Coronary artery (tissue), 2 donors: ENCODE measurements at regions not wholly inside any gene's neighbourhood (a gene's known extent, or its start where the extent isn't known, plus 50 kb on each side); places are given as distances from the start of the nearest gene placed in this dataset.

Experiments used
- DNase-seq: peaks from one replicate; pipeline ENCODE4 v3.0.0-alpha.2; 2017; ENCODE audit warnings: low spot score
- H3K27ac ChIP-seq, 2 donors: fragments of 200-600 bp; sonication (generic); one replicate each; pipeline ENCODE4 v1.5.1; 2016 to 2019
- H3K4me3 ChIP-seq: fragments of 200-600 bp; sonication (generic); 2 replicates; pipeline ENCODE4 v1.5.1; 2016; ENCODE audit warnings: mild to moderate bottlenecking, moderate library complexity
- CTCF ChIP-seq: fragments of 200-600 bp; sonication (generic); IDR thresholded peaks from one replicate; pipeline ENCODE4 v1.5.1; 2019; ENCODE audit warnings: antibody characterized with exemption

GRCh38 chr7:51977913-51978312 lies 661.3 kb upstream of the COBL start:
- no peak for DNase-seq
- no peak overlapping the region for H3K27ac ChIP-seq
- no peak for TF ChIP-seq CTCF
- H3K4me3 ChIP-seq = no peak overlapping the region

GRCh38 chr7:51973939-51974338 lies 657.3 kb upstream of the COBL start:
- H3K4me3 ChIP-seq = no peak overlapping the region
- DNase-seq = no peak
- H3K27ac ChIP-seq = no peak overlapping the region
- TF ChIP-seq CTCF = no peak

- TF ChIP-seq CTCF = no peak
- no peak overlapping the region for H3K27ac ChIP-seq
- DNase-seq = no peak
- H3K4me3 ChIP-seq = no peak overlapping the region
These were observed 656.5 kb upstream of the COBL start for GRCh38 chr7:51973071-51973470.

- no peak overlapping the region for H3K27ac ChIP-seq
- DNase-seq = no peak
- no peak for TF ChIP-seq CTCF
- no peak overlapping the region for H3K4me3 ChIP-seq
These were observed 654.5 kb upstream of the COBL start for GRCh38 chr7:51970961-51971665.

- H3K4me3 ChIP-seq = no peak overlapping the region
- no peak for TF ChIP-seq CTCF
- no peak for DNase-seq
These were observed 651.9 kb upstream of the COBL start for GRCh38 chr7:51968461-51968860.

GRCh38 chr7:51965454-51965853 lies 648.8 kb upstream of the COBL start:
- no peak overlapping the region for H3K27ac ChIP-seq
- no peak overlapping the region for H3K4me3 ChIP-seq
- no peak for TF ChIP-seq CTCF
- DNase-seq = no peak

More at GRCh38 chr7:51968461-51968860, 651.9 kb upstream of the COBL start:
- H3K27ac ChIP-seq = no peak overlapping the region

- DNase-seq = no peak
- Histone ChIP-seq H3K27ac (no peak overlapping the region), H3K4me3 (no peak overlapping the region)
- TF ChIP-seq CTCF = no peak
These were observed 645.2 kb upstream of the COBL start for GRCh38 chr7:51961804-51962203.
